CD4-positive, alpha-beta memory T cell (primary cell): ENCODE measurements at regions not wholly inside any gene's neighbourhood (a gene's known extent, or its start where the extent isn't known, plus 50 kb on each side); places are given as distances from the start of the nearest gene placed in this dataset.

Experiments
- CTCF ChIA-PET: fragments of 350-600 bp; sonication (Branson Sonifier 250); formaldehyde crosslinking; loops from one replicate; lab custom pipeline; 2021; ENCODE audit warnings: inconsistent platforms; ENCODE audit not compliant: partially characterized antibody; lab: Charles Lee
- POLR2A ChIA-PET: fragments of 350-600 bp; sonication (Branson Sonifier 250); formaldehyde crosslinking; loops from one replicate; lab custom pipeline; 2021; ENCODE audit not compliant: partially characterized antibody; lab: Charles Lee
- DNase-seq, 5 donors: peaks; one replicate each; pipeline versions ENCODE4 v3.0.0 to v3.0.0-alpha.2; 2020 to 2022; ENCODE audit warnings: mixed read lengths in 1 of 5
- H3K27ac ChIP-seq: one replicate; pipeline ENCODE4 v1.7.0; 2013; ENCODE audit warnings: low read depth, low read length
- H3K27me3 ChIP-seq: 2 replicates; pipeline ENCODE4 v1.7.0; 2013; ENCODE audit warnings: mild to moderate bottlenecking, low read length, moderate library complexity; ENCODE audit not compliant: insufficient read depth
- H3K36me3 ChIP-seq: 2 replicates; pipeline ENCODE4 v1.7.0; 2013; ENCODE audit warnings: mild to moderate bottlenecking, low read length, moderate library complexity; ENCODE audit not compliant: insufficient read depth
- H3K4me1 ChIP-seq: 2 replicates; pipeline ENCODE4 v1.7.0; 2013; ENCODE audit warnings: mild to moderate bottlenecking, low read length, moderate library complexity; ENCODE audit not compliant: insufficient read depth
- H3K4me3 ChIP-seq, 2 donors: one replicate each; pipeline ENCODE4 v1.7.0; 2013; ENCODE audit warnings: low read length in 2 of 2, mild to moderate bottlenecking in 1 of 2
- H3K9me3 ChIP-seq, 2 donors: one replicate each; pipeline ENCODE4 v1.7.0; 2013; ENCODE audit warnings: low read length in 2 of 2, control low read depth in 1 of 2; ENCODE audit not compliant: control insufficient read depth in 1 of 2
- H3K27ac Mint-ChIP-seq, 7 donors: one replicate each; pipeline ENCODE4 v1.8.0; 2020 to 2021; ENCODE audit warnings: mixed read lengths in 7 of 7, mild to moderate bottlenecking in 6 of 7, inconsistent platforms in 3 of 7, moderate library complexity in 3 of 7
- H3K27me3 Mint-ChIP-seq, 2 donors: one replicate each; pipeline ENCODE4 v1.8.0; 2020 to 2021; ENCODE audit warnings: mixed read lengths in 2 of 2
- H3K36me3 Mint-ChIP-seq, 2 donors: one replicate each; pipeline ENCODE4 v1.8.0; 2020 to 2021; ENCODE audit warnings: mixed read lengths in 2 of 2, inconsistent platforms in 1 of 2, mild to moderate bottlenecking in 1 of 2
- H3K4me1 Mint-ChIP-seq, 4 donors: one replicate each; pipeline ENCODE4 v1.8.0; 2020 to 2021; ENCODE audit warnings: mixed read lengths in 4 of 4, mild to moderate bottlenecking in 1 of 4
- H3K4me3 Mint-ChIP-seq, 8 donors: one replicate each; pipeline ENCODE4 v1.8.0; 2020 to 2021; ENCODE audit warnings: mixed read lengths in 8 of 8, mild to moderate bottlenecking in 7 of 8, moderate library complexity in 6 of 8, inconsistent platforms in 3 of 8
- H3K9me3 Mint-ChIP-seq, 8 donors: one replicate each; pipeline ENCODE4 v1.8.0; 2020 to 2021; ENCODE audit warnings: mixed read lengths in 8 of 8, mild to moderate bottlenecking in 5 of 8, inconsistent platforms in 3 of 8, moderate library complexity in 1 of 8
- intact Hi-C: fragments of 100-400 bp; cut with micrococcal nuclease; formaldehyde crosslinking; loops from one replicate; pipeline ENCODE4 v1.15.1; 2023

- CTCF ChIA-PET: no interaction called here
- POLR2A ChIA-PET: no interaction called here
- Mint-ChIP-seq H3K4me3 (no peak overlapping the region), H3K9me3 (peaks cover 0 to 3% (median 0%) of the 10 kb centered on the region in 8 donors), H3K36me3 (no peaks in the 10 kb centered on the region), H3K27me3 (no peaks in the 10 kb centered on the region), H3K4me1 (no peaks in the 10 kb centered on the region), H3K27ac (no peak overlapping the region)
- no peak overlapping the region for H3K27ac ChIP-seq
- H3K4me3 ChIP-seq: no peak overlapping the region
- H3K9me3 ChIP-seq: no peaks in the 10 kb centered on the region
- intact Hi-C loops: no loop called here
- H3K36me3 ChIP-seq: no peaks in the 10 kb centered on the region
- no peak for DNase-seq
- H3K4me1 ChIP-seq: no peaks in the 10 kb centered on the region
- H3K27me3 ChIP-seq: no peaks in the 10 kb centered on the region
Observed at GRCh38 chr6:21348146-21348503, 245.4 kb upstream of the SOX4 start.

GRCh38 chr6:21348504-21349195 lies 244.9 kb upstream of the SOX4 start:
- H3K4me3 ChIP-seq: no peak overlapping the region
- DNase-seq: no peak
- H3K4me1 ChIP-seq: no peaks in the 10 kb centered on the region
- no peak overlapping the region for H3K4me3 Mint-ChIP-seq
- no peaks in the 10 kb centered on the region for H3K27me3 Mint-ChIP-seq
- no peaks in the 10 kb centered on the region for H3K27me3 ChIP-seq
- H3K9me3 Mint-ChIP-seq: peaks cover 0 to 3% (median 0%) of the 10 kb centered on the region in 8 donors
- no peaks in the 10 kb centered on the region for H3K4me1 Mint-ChIP-seq
- H3K36me3 Mint-ChIP-seq: no peaks in the 10 kb centered on the region
- H3K27ac Mint-ChIP-seq: no peak overlapping the region
- ChIA-PET POLR2A (no interaction called here), CTCF (no interaction called here)
- intact Hi-C loops: no loop called here
- H3K27ac ChIP-seq: no peak overlapping the region
- H3K9me3 ChIP-seq: no peaks in the 10 kb centered on the region
- H3K36me3 ChIP-seq: no peaks in the 10 kb centered on the region

- Histone ChIP-seq H3K4me1 (no peaks in the 10 kb centered on the region), H3K27me3 (no peaks in the 10 kb centered on the region), H3K27ac (no peak overlapping the region), H3K9me3 (no peaks in the 10 kb centered on the region), H3K4me3 (no peak overlapping the region), H3K36me3 (no peaks in the 10 kb centered on the region)
- POLR2A ChIA-PET: interaction anchor here (0.5 kb wide), 1 partner anchor 114 kb away, joined by 4 read pairs; no protein-coding TSS in a partner anchor
- intact Hi-C loops: no loop called here
- DNase-seq: no peak
- H3K4me1 Mint-ChIP-seq: no peaks in the 10 kb centered on the region
- H3K9me3 Mint-ChIP-seq: peaks cover 0 to 3% (median 0%) of the 10 kb centered on the region in 8 donors
- no peaks in the 10 kb centered on the region for H3K27me3 Mint-ChIP-seq
- no peak overlapping the region for H3K4me3 Mint-ChIP-seq
- no peak overlapping the region for H3K27ac Mint-ChIP-seq
- CTCF ChIA-PET: no interaction called here
- no peaks in the 10 kb centered on the region for H3K36me3 Mint-ChIP-seq
Observed at GRCh38 chr6:21349834-21350233, 243.7 kb upstream of the SOX4 start.

GRCh38 chr6:21350926-21351325 lies 242.6 kb upstream of the SOX4 start:
- Mint-ChIP-seq H3K9me3 (peaks cover 0 to 2% (median 0%) of the 10 kb centered on the region in 8 donors), H3K27me3 (no peaks in the 10 kb centered on the region), H3K4me3 (no peak overlapping the region), H3K36me3 (no peaks in the 10 kb centered on the region), H3K27ac (no peak overlapping the region), H3K4me1 (no peaks in the 10 kb centered on the region)
- Histone ChIP-seq H3K27ac (no peak overlapping the region), H3K27me3 (no peaks in the 10 kb centered on the region), H3K36me3 (no peaks in the 10 kb centered on the region), H3K4me1 (no peaks in the 10 kb centered on the region), H3K9me3 (no peaks in the 10 kb centered on the region), H3K4me3 (no peak overlapping the region)
- no peak for DNase-seq
- ChIA-PET POLR2A (no interaction called here), CTCF (interaction anchor here (0.6 to 0.7 kb wide), 2 partner anchors 222 to 359 kb away, joined by 3 read pairs; no protein-coding TSS in a partner anchor)
- intact Hi-C loops: no loop called here

- ChIA-PET POLR2A (no interaction called here), CTCF (no interaction called here)
- intact Hi-C loops: no loop called here
Observed at GRCh38 chr6:21352131-21352530, 241.4 kb upstream of the SOX4 start.

GRCh38 chr6:21354805-21355238 lies 238.7 kb upstream of the SOX4 start:
- no peaks in the 10 kb centered on the region for H3K9me3 Mint-ChIP-seq
- intact Hi-C loops: no loop called here
- POLR2A ChIA-PET: no interaction called here
- H3K36me3 Mint-ChIP-seq: no peaks in the 10 kb centered on the region
- Histone ChIP-seq H3K4me3 (no peak overlapping the region), H3K4me1 (no peaks in the 10 kb centered on the region), H3K36me3 (no peaks in the 10 kb centered on the region), H3K9me3 (no peaks in the 10 kb centered on the region), H3K27me3 (no peaks in the 10 kb centered on the region), H3K27ac (no peak overlapping the region)
- no peaks in the 10 kb centered on the region for H3K27me3 Mint-ChIP-seq
- H3K4me1 Mint-ChIP-seq: no peaks in the 10 kb centered on the region
- no peak overlapping the region for H3K27ac Mint-ChIP-seq
- DNase-seq: no peak
- CTCF ChIA-PET: no interaction called here
- H3K4me3 Mint-ChIP-seq: no peak overlapping the region

More at GRCh38 chr6:21352131-21352530, 241.4 kb upstream of the SOX4 start:
- Mint-ChIP-seq H3K4me3 (no peak overlapping the region), H3K27me3 (no peaks in the 10 kb centered on the region), H3K4me1 (no peaks in the 10 kb centered on the region), H3K27ac (no peak overlapping the region), H3K9me3 (no peaks in the 10 kb centered on the region), H3K36me3 (no peaks in the 10 kb centered on the region)
- no peak overlapping the region for H3K27ac ChIP-seq
- H3K4me3 ChIP-seq: no peak overlapping the region
- H3K4me1 ChIP-seq: no peaks in the 10 kb centered on the region
- no peaks in the 10 kb centered on the region for H3K9me3 ChIP-seq
- H3K27me3 ChIP-seq: no peaks in the 10 kb centered on the region
- no peaks in the 10 kb centered on the region for H3K36me3 ChIP-seq
- no peak for DNase-seq

- Mint-ChIP-seq H3K27ac (no peak overlapping the region), H3K4me1 (no peaks in the 10 kb centered on the region), H3K27me3 (no peaks in the 10 kb centered on the region), H3K36me3 (no peaks in the 10 kb centered on the region), H3K9me3 (no peaks in the 10 kb centered on the region), H3K4me3 (no peak overlapping the region)
- Histone ChIP-seq H3K4me1 (no peaks in the 10 kb centered on the region), H3K4me3 (no peak overlapping the region), H3K36me3 (no peaks in the 10 kb centered on the region), H3K27me3 (no peaks in the 10 kb centered on the region), H3K27ac (no peak overlapping the region), H3K9me3 (no peaks in the 10 kb centered on the region)
- ChIA-PET CTCF (no interaction called here), POLR2A (no interaction called here)
- intact Hi-C loops: no loop called here
- DNase-seq: no peak
Observed at GRCh38 chr6:21355638-21356037, 237.9 kb upstream of the SOX4 start.
